GM21360 (cell line): ENCODE measurements at regions not wholly inside any gene's neighbourhood (a gene's known extent, or its start where the extent isn't known, plus 50 kb on each side); places are given as distances from the start of the nearest gene placed in this dataset.
"Not testable (repeated sequence)": the region's sequence is repeated elsewhere in the genome, so short reads cannot be mapped to it uniquely, and the experiment has no call there.

Experiments
- ATAC-seq: cut with Tn5 transposase; IDR thresholded peaks from one replicate; pipeline ENCODE4 v1.9.1; 2021; ENCODE audit warnings: mild to moderate bottlenecking, moderate library complexity; ENCODE audit not compliant: unreplicated experiment

DNA sequence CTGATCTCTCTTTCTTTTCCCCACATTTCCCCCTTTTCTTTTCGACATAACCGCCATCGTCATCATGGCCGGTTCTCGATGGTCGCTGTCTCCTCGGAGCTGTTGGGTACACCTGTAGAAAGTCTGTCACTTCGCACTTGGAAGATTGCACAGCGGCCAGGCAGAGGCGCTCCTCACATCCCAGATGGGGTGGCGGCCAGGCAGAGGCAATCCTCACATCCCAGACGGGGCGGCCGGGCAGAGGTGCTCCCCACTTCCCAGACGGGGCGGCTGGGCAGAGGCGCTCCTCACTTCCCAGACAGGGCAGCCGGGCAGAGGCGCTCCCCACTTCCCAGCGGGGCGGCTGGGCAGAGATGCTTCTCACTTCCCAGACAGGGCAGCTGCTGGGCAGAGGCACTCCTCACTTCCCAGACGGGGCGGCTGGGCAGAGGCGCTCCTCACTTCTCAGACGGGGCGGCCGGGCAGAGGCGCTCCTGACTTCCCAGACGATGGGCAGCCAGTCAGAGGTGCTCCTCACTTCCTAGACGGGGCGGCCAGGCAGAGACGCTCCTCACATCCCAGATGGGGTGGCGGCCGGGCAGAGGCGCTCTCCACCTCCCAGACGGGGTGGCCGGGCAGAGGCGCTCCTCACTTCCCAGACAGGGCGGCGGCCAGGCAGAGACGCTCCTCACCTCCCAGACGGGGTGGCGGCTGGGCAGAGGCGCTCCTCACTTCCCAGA lies 110.7 kb downstream of the C5orf15 start:
- ATAC-seq, result not testable (repeated sequence)

DNA sequence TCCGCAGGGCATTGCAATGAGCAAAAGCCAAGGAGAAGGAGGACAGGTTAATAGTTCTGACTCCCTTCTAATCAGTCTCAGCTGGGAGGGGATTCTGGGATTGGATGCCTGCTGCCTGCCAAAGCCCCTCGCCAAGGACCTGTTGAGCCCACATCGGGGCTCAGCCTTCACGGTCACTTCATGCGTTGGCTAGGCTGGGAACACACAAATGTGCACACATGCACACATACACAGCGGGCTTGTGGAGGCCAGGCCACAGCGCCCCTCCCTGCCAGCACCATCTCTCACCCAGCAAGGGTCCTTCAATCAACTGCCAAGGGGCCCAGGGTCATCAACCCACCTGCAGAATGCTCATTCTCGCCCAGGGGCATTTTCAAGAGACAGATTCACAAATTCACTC lies 113.9 kb downstream of the C5orf15 start:
- ATAC-seq, result no peak

DNA sequence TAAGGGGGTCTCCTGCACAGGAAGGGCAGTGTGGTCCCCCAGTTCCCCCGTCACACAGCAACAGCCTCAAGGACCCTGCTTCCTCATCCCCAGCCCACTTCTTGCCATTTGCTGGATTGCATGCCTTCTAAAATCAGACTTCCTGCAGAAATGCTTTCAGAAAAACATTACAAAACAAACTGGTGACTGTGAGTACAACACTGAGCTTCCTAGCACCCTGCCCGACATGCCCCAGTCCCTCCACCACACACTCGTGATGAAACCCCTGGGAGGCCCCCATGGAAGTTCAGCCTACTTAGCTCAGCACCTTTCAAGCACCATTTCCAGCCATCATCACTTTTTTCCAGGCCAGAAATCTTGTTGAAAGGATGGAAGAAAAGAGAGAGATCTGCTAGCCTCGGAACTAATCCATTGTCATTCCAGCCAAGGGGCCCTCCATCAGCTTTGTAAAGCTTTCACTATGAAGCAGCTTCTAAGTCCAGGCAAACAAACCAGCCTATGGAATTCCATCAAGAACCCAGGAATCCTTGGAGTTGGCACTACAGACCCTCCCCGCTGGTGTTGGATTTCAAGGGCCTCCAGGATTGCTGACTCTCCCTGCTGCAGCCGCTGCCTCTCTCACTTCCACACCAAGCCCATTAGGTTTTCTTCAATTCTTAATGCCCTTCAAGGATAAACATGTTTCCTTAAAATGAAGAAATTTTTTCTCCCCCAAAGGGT lies 114.6 kb downstream of the C5orf15 start:
- no peak for ATAC-seq

DNA sequence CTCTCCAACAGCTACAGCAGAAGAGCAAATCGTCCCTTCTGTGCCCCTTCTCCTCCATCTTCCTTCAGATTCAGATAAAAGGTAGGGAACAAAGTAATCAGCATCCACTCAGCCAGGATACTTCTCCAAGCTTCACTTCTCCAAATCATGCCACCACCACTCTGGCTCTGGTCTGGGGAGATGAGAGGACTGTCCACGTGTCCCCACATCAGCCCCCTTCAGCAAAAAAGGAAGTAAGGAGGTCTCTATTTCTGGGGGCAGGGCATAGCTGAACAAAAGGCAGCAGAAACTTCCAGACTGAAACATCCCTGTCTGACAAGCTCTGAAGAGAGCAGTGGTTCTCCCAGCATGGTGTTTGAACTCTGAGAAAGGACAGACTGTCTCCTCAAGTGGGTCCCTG lies 116.9 kb downstream of the C5orf15 start:
- ATAC-seq, result no peak

DNA sequence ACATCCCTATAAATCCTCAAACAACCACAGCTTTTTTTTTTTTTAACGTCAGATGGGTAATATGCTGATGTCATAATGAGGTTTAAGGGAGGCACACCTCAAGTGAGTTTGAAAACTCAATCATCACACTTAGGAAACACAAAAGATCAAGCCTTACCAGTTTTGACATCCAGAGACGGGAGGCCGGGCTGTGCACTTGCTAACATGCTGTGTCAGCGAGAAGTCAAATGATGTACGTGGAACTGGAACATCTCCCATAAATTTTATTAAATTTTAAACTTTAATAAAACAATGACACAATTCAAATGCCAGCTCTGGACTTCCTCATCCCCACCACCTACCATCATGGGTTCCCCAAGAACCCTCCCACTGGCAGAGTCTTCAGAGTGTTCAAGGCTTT lies 117.6 kb downstream of the C5orf15 start:
- no peak for ATAC-seq

DNA sequence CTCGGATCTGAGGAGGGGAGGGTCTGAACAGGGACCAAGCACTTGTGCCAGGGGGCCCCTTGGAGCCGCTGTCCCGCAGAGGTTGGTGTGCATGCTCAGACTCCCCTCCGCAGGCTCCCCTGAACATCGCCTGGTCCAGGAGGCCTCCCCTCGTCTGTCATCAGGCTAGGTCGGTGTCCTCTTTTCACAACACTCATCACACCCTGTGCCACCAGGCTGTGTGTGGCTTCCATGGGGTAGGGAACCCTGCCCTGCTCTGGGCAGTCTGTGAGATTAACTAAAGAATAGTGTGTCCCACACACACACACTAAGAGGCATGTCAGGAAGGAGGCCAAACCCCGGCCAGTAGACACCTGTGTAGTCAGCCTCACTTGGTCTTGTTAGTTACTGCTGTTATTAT lies 119.3 kb downstream of the C5orf15 start:
- ATAC-seq, result no peak

DNA sequence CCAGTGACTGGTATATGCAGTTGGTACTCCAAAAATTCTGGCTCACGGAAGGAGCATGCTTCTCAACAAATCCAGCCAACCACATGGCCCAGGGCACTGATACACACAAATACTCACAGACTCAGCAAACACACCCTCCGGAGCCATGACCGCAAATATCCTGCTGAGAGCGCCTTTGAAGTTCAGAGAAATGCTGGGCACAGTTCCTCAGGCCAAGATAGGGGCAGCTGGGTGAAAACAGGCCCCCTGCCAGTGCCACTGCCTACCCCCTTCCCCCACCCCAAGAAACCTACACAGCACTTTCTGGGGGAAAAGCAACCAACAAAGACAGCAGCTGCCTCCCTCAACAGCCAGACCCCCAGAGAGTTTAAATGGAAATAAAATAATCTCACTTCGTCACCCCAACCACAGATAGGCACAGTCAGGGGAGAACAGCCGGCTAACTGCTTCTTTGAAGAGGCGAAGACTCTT lies 120.0 kb downstream of the C5orf15 start:
- ATAC-seq, result no peak

DNA sequence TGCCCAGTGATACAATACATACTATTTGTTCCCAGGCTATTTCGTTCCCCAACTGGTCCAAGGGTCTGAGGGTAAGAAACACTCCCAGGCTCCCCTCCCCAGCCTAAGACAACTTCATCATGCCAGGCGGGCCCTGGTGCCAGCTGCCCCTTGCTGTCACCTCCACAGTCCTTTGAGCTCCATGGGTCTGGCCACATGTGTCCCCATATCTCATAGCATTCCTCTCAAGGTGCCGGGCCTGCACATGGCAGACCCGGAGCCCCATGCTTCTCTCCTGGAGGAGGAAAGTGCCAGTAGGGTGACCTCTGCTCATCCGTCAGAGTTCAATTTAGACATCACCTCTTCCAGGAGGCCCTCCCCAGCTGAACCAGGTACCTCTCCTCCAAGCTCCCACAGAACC lies 120.5 kb downstream of the C5orf15 start:
- no peak for ATAC-seq

DNA sequence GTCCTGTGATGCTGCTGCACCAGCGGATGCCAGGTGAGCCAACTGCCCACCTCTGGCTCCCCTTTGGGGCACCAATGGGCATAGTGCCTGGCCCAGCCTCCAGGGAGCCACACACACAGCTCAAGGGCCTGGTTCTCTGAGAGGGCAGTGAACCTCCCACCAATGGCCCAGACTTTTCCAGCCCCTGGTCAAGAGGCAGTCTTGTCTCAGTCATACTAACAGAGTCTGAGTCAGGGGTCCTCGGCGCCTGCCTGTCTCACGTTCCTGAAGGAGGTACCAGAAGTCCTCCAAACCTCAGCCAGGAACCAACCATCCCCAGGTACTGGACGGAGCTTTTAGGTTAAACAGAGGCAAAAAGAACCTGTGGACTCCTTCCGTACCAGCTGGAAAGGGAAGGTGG lies 121.1 kb downstream of the C5orf15 start:
- ATAC-seq, result no peak

DNA sequence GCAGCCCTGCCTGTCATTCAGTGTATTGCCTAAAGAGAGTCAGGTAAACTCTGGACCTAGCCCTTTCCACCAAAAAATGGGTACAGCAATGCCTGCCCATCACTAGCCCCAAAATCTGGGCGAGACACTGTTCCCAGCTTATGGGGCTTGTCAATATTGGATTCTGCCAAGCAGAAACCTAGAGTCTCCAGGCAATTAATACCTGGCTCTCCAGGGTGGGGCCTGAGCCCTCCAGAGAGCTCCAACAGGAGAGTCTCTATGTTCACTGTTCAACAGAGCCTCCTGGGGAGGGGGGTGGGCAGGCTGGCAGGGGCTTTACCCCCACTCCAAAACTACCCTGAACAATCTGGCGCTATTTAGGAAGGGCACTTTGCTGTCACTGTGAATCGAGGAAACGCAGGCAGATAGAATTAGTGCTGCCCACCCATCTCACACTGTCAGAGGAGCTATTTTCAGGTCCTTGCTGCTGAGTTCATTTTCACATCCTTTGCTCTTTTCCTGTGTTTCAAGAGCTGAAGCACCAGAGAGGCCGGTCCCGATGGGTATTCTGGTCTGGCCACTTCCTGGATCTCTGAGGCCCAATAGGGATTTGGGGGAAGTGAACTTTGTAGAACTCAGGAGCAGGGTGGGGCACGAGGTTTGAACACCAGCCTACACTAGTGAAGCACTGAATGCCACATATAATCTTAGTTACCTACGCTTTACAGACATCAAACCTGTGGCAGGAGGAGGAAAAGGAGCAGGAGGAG lies 121.8 kb downstream of the C5orf15 start:
- no peak for ATAC-seq

DNA sequence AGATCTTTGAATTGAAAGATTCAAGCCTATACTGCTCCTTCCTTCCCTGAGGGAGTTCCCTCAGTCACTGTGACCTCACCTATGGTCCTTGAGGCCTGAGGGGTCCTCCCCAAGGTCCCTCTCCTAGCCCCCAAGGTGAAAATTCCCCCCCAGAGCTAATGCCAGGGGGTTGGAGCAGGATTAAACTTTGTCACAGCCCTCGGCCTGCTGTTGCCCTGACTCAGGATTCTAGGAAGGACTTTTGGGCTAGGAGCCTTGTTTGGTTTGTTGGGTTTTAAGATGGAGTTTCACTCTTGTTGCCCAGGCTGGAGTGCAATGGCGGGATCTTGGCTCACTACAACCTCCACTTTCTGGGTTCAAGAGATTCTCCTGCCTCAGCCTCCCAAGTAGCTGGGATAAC lies 123.2 kb downstream of the C5orf15 start:
- no peak for ATAC-seq

DNA sequence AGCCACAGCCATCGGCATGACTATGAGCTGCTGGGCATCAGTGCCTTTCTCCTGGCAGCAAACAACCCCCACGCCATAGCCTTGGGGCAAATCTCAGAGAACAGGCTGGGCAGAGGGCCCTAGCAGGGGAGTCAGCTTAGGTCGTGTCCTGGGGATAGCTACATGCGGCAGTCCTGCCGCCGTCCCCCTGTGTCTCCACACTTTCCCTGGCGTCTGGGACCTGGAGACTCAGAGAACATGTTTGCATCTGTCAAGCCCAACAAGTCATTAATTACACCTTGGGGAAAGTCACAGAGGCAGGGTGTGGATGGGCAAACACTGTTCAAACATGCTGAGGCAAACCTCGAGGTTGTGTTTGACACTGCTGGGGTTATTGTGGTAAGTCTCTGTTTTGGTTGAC lies 123.6 kb downstream of the C5orf15 start:
- no peak for ATAC-seq

DNA sequence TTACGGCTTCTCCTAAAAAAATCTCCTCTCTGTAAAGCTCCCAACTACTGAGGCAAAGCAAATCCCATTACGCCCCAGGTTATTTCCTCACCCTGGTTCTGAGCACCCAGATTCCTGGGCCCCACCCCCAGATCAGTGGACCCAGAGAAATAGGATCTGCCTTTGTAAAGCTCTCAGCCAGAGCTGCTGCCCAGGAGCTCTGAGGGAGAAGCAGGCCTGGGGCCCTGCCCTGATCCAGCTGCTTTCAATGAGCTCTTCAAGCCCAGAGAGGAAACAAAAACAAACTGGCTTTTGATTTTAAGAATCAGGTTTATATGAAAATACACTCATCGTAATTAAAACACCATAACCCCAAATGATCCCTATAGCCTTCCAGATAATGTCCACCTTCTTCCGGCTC lies 124.5 kb downstream of the C5orf15 start:
- no peak for ATAC-seq

DNA sequence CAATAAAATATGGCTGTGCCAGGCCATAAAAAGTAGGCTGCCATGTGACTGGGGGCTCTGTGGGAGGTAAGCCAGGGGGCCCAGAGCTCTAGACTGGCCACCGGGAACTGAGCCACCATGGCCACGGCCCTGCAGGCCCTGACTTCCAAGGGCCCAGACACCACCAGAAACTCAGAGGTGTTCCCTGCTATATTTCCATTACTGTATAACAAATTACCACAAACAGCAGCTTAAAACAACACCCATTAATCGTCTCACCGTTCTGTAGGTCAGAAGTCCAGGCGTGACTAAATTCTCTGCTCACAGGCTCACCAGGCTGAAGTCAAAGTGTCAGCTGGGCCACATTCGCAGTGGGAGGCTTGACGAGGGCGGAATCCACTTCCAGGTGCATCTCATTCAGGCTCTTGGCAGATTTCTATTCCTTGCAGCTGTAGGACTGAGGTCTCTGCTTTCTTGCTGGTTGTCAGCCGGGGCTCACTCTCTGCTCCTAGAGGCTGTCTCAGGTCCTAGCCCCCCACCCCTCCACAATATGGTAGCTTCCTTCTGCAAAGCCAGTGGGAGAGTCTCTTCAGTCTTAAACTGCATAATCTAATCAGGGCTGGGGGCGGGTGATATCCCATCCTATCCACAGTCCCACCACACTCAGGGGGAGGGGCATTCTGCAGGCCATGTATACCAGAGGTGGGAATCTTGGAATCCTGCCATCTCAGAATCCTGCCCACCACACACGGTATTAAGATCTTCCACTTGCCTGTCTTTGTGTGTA lies 125.4 kb downstream of the C5orf15 start:
- no peak for ATAC-seq

DNA sequence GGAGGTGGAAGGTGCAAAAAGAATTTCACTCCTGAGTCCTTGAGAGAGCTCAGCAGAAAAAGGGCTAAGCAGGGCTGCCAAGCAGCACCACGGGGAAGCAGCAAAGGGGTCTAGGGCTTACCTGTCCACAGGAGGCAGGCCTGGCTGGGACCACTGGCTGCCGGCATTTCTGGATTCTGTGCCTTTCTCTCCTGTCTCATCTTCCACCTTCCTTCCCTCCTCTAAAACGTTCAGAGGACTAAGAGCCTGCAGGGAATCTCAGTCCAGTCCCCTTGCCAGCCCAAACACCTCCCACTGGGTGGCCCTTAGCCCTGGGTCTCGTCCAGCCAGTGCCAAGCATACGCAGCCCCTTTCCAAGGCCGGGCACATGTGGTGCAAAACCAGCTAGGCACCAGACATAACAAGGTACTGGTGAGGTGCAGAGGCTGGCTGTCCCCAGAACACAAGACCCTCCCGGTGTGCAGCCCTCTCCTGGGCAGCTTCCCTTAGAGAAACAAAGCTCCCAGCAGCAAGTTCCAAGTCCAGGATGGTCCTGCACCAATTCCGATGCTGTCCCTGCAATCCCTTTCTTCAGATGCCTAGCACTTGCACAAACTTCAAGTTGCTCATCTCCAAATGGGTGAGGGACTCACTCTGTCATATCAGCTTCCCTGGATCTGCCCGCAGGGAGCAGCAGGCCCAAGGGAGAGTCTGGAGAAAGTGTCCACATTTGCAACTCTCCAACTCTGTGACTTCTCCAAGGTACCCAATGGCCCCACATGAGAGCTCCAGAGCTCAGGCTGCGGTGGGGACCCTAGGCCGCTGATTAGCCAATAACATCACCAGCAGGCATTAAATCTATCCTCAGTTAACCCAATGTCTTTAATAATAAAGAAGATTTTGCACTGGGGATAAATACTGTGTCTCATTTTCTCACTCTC lies 126.3 kb downstream of the C5orf15 start:
- no peak for ATAC-seq

DNA sequence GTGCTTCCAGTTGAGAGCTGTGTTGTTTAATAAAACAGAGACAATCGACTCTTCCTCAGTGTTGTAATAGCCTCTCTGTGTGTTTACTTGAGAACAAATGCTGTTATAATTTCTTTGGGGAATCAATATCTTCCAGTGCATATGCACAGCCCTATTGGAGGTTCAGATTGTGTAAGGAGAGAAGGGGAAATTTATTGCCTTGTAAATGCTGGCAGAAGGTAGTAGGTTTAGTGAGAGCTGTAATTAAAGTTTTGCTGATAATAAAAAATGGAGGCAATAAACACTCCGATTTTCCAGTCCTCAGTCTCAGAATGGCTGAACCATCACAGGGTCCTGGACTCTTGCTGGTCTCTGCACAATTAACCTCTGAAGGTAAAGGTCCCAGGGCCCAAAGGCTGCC lies 128.3 kb downstream of the C5orf15 start:
- ATAC-seq, result no peak

DNA sequence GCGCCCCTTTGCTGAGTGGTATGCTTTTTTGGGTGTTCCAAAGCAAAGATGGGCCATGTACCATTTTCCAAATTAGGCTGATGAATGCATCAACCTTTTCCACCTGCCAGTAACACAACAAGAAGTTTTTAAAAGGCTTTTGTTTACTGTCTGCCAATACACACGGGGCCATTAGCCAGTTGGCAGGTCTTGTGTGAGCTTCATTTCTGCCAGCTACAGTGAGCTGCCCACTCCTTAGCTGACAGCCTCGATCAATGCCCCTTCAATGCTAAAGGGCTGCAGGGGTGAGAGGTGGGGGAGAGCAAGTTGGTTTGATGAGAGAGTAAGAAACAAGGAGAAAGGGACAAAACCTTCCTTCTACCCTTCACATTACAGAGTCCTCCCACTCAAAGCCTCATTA lies 128.7 kb downstream of the C5orf15 start:
- no peak for ATAC-seq

DNA sequence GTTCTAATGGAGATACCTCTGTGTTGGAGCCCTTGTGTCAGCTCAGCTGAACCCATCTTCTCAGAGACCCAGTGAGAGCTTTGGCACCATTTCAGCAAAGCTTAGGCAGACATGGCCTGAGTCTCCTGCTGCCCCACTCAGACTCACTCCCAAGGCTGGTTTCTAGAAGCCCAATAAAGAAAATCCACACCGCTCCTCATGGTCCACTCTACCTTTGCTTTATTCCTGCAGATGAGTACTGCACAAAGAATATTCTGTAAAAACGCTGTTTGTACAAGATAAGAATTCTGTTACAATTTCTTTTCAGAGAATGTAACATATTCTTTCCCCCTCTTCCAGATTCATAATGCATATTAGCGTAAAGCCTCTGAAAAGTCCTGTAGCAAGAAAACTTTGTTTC lies 129.3 kb downstream of the C5orf15 start:
- ATAC-seq, result no peak

DNA sequence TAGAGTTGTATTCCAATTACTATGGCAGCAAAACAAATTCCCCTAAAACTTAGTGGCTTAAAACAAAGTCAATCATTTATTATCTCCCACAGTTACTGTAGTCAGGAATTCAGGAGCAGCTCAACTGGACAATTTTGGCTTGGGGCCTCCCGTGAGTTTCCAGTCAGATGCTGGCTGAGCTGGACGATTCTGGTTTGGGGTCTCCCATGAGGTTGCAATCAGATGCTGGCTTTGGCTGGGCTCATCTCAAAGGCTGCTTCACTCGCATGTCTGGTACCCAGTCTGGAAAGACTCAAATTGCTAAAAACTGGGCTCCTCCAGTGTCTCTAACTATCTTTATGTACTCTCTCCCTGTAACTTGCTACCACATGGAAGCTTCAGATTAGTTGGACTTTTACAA lies 130.1 kb downstream of the C5orf15 start:
- ATAC-seq, result no peak
